Vagina (tissue), 2 donors: ENCODE measurements at regions not wholly inside any gene's neighbourhood (a gene's known extent, or its start where the extent isn't known, plus 50 kb on each side); places are given as distances from the start of the nearest gene placed in this dataset.
"Not testable (repeated sequence)": the region's sequence is repeated elsewhere in the genome, so short reads cannot be mapped to it uniquely, and the experiment has no call there.

Experiments used
- DNase-seq, 2 donors: peaks; one replicate each; pipeline ENCODE4 v3.0.0-alpha.2; 2017; ENCODE audit errors: extremely low spot score in 2 of 2
- H3K27ac ChIP-seq: fragments of 200-600 bp; sonication (generic); one replicate; pipeline ENCODE4 v1.5.1; 2019
- H3K27me3 ChIP-seq: fragments of 200-600 bp; sonication (generic); one replicate; pipeline ENCODE4 v1.5.1; 2019
- H3K36me3 ChIP-seq, 2 donors: fragments of 200-600 bp; sonication (generic); one replicate each; pipeline ENCODE4 v1.5.1; 2017 to 2019
- H3K4me1 ChIP-seq: fragments of 200-600 bp; sonication (generic); one replicate; pipeline ENCODE4 v1.5.1; 2019
- H3K4me3 ChIP-seq, 2 donors: fragments of 200-600 bp; sonication (generic); 1 replicate in 1 of 2; 2 replicates in 1 of 2; pipeline ENCODE4 v1.5.1; 2016 to 2019
- H3K9me3 ChIP-seq: fragments of 200-600 bp; sonication (generic); one replicate; pipeline ENCODE4 v1.5.1; 2019
- CTCF ChIP-seq, 3 experiments: fragments of 450-650 bp in 2 of 3; fragments of 200-600 bp in 1 of 3; sonication (generic) in 1 of 3; IDR thresholded peaks; one replicate each; pipeline ENCODE4 v1.5.1; 2017 to 2019; ENCODE audit warnings: antibody characterized with exemption in 3 of 3, mild to moderate bottlenecking in 2 of 3, moderate library complexity in 2 of 3
- POLR2A ChIP-seq, 2 donors: fragments of 450-650 bp; IDR thresholded peaks; one replicate each; pipeline ENCODE4 v1.6.1; 2017; ENCODE audit warnings: antibody characterized with exemption in 2 of 2, mild to moderate bottlenecking in 2 of 2, moderate library complexity in 2 of 2
- POLR2AphosphoS5 ChIP-seq, 2 donors: sonication (generic); formaldehyde crosslinking; IDR thresholded peaks; one replicate each; pipeline ENCODE4 v1.9.0; 2017; ENCODE audit warnings: antibody characterized with exemption in 2 of 2, mild to moderate bottlenecking in 2 of 2, low read depth in 1 of 2; ENCODE audit not compliant: insufficient read depth in 1 of 2
- intact Hi-C: fragments of 100-400 bp; cut with DNase I; formaldehyde crosslinking; loops from one replicate; pipeline ENCODE4 v1.15.1; 2023

GRCh38 chr4:28444886-28445496, 1584.3 kb downstream of the STIM2 start:
- intact Hi-C loops, result no loop called here

DNA sequence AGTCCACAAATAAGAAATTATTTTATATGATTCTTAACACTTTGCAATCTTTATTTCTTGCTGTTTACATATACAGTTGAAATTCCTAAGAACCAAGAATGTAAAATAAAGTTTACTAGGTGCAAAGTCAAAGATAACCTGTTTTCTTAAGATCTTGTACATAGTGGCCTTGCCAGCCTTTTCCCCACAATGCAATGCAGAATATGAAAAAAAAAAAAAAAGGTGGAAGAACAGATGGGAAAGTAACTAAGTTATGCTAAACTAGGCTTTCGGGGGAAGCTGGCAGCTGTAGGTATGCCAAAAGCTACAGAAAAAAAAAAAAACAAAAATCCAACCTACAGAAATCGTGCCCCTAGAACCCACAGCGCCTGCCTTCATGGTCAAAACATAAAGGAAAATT, 1588.4 kb downstream of the STIM2 start:
- Histone ChIP-seq H3K27ac (no peak overlapping the region), H3K27me3 (no peaks in the 10 kb centered on the region), H3K36me3 (no peaks in the 10 kb centered on the region), H3K4me3 (no peak overlapping the region), H3K9me3 (no peaks in the 10 kb centered on the region), H3K4me1 (no peaks in the 10 kb centered on the region)
- no peak for DNase-seq
- TF ChIP-seq POLR2AphosphoS5 (IDR thresholded peaks at IDR 0.05; ENCODE audit: insufficient read depth in 1 of 2, low read depth in 1 of 2), result no peak
- TF ChIP-seq CTCF (IDR thresholded peaks at IDR 0.05), result no peak
- no peak for TF ChIP-seq POLR2A (IDR thresholded peaks at IDR 0.05)
- intact Hi-C loops, result no loop called here

More at GRCh38 chr4:28444886-28445496, 1584.3 kb downstream of the STIM2 start:
- Histone ChIP-seq H3K36me3 (no peaks in the 10 kb centered on the region), H3K27me3 (no peaks in the 10 kb centered on the region), H3K27ac (no peak overlapping the region), H3K9me3 (no peaks in the 10 kb centered on the region), H3K4me3 (no peak overlapping the region), H3K4me1 (no peaks in the 10 kb centered on the region)
- no peak for DNase-seq
- TF ChIP-seq POLR2A (IDR thresholded peaks at IDR 0.05) (no peak), CTCF (IDR thresholded peaks at IDR 0.05) (no peak), POLR2AphosphoS5 (IDR thresholded peaks at IDR 0.05; ENCODE audit: insufficient read depth in 1 of 2, low read depth in 1 of 2) (no peak)

- Histone ChIP-seq H3K4me1 (no peaks in the 10 kb centered on the region), H3K9me3 (no peaks in the 10 kb centered on the region), H3K27ac (no peak overlapping the region), H3K27me3 (no peaks in the 10 kb centered on the region), H3K4me3 (no peak overlapping the region), H3K36me3 (no peaks in the 10 kb centered on the region)
- no peak for TF ChIP-seq POLR2AphosphoS5 (IDR thresholded peaks at IDR 0.05; ENCODE audit: insufficient read depth in 1 of 2, low read depth in 1 of 2)
- no peak for TF ChIP-seq POLR2A (IDR thresholded peaks at IDR 0.05)
- TF ChIP-seq CTCF (IDR thresholded peaks at IDR 0.05), result no peak
- intact Hi-C loops, result no loop called here
- no peak for DNase-seq
Observed at GRCh38 chr4:28451346-28451745, 1590.7 kb downstream of the STIM2 start.

- no peaks in the 10 kb centered on the region for H3K27me3 ChIP-seq
- no peaks in the 10 kb centered on the region for H3K4me1 ChIP-seq
- intact Hi-C loops, result no loop called here
- TF ChIP-seq CTCF (IDR thresholded peaks at IDR 0.05) (no peak), POLR2AphosphoS5 (IDR thresholded peaks at IDR 0.05; ENCODE audit: insufficient read depth in 1 of 2, low read depth in 1 of 2) (no peak), POLR2A (IDR thresholded peaks at IDR 0.05) (no peak)
- no peaks in the 10 kb centered on the region for H3K9me3 ChIP-seq
- no peak for DNase-seq
- H3K27ac ChIP-seq, result no peak overlapping the region
- H3K4me3 ChIP-seq, result no peak overlapping the region
- no peaks in the 10 kb centered on the region for H3K36me3 ChIP-seq
Observed at GRCh38 chr4:28462766-28463700, 1602.4 kb downstream of the STIM2 start.

DNA sequence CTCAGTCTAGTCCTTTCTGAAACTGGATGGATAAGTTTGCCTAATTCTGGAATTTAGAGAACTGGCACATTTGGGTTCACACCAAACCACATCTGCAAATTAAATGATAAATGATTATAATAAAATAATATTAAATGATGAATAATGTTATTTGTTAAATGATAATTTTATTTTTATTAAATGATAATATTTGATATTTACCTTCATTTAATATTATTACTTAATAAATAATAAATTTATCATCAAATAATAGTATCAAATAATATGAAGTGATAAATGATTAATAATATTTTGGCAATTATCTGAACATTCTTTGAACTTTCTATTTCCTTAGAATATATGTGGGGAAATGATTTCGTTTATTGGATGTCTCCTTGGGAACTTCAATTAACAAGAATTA, 1604.2 kb downstream of the STIM2 start:
- Histone ChIP-seq H3K27me3 (no peaks in the 10 kb centered on the region), H3K4me1 (no peaks in the 10 kb centered on the region), H3K9me3 (no peaks in the 10 kb centered on the region), H3K27ac (no peak overlapping the region), H3K4me3 (no peak overlapping the region), H3K36me3 (no peaks in the 10 kb centered on the region)
- no peak for DNase-seq
- TF ChIP-seq CTCF (IDR thresholded peaks at IDR 0.05) (no peak), POLR2AphosphoS5 (IDR thresholded peaks at IDR 0.05; ENCODE audit: insufficient read depth in 1 of 2, low read depth in 1 of 2) (no peak), POLR2A (IDR thresholded peaks at IDR 0.05) (no peak)
- intact Hi-C loops, result no loop called here

DNA sequence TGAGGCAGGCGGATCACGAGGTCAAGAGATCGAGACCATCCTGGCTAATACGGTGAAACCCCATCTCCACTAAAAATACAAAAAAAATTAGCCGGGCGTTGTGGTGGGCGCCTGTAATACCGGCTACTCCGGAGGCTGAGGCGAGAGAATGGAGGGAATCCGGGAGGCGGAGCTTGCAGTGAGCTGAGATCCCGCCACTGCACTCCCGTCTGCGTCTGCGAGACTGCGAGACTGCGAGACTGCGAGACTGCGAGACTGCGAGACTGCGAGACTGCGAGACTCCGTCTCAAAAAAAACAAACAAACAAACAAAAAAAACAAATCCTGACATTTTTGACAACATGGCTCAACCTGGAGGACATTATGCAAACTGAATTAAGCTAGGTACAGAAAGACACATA, 1606.2 kb downstream of the STIM2 start:
- H3K36me3 ChIP-seq, H3K4me1 ChIP-seq, H3K4me3 ChIP-seq, H3K27me3 ChIP-seq, H3K27ac ChIP-seq, intact Hi-C loops, H3K9me3 ChIP-seq, DNase-seq: not testable (repeated sequence)
